Spinal cord (tissue), 9 donors: ENCODE measurements at regions not wholly inside any gene's neighbourhood (a gene's known extent, or its start where the extent isn't known, plus 50 kb on each side); places are given as distances from the start of the nearest gene placed in this dataset.

ENCODE experiments used
- DNase-seq, 6 donors: peaks; one replicate each; pipeline versions ENCODE4 v3.0.0 to v3.0.0-alpha.2; 2013 to 2015; ENCODE audit warnings: low spot score in 6 of 6, low read depth in 4 of 6
- H3K27ac ChIP-seq: one replicate; pipeline ENCODE4 v1.5.1; 2013; ENCODE audit warnings: low read depth, low read length, control low read depth
- H3K27me3 ChIP-seq: one replicate; pipeline ENCODE4 v1.6.1; 2013; ENCODE audit warnings: low read length; ENCODE audit not compliant: control insufficient read depth, insufficient read depth
- H3K36me3 ChIP-seq: one replicate; pipeline ENCODE4 v1.6.1; 2013; ENCODE audit warnings: low read length; ENCODE audit not compliant: control insufficient read depth, insufficient read depth
- H3K4me1 ChIP-seq: one replicate; pipeline ENCODE4 v1.6.1; 2013; ENCODE audit warnings: low read length; ENCODE audit not compliant: control insufficient read depth, insufficient read depth
- H3K4me3 ChIP-seq: one replicate; pipeline ENCODE4 v1.5.1; 2013; ENCODE audit warnings: low read depth, low read length, control low read depth
- H3K9me3 ChIP-seq: one replicate; pipeline ENCODE4 v1.6.1; 2013; ENCODE audit warnings: low read length; ENCODE audit not compliant: control insufficient read depth, insufficient read depth
- WGBS: methylation state at CpG from one replicate; pipeline ENCODE4 v1.1.5; 2013; ENCODE audit warnings: missing lambda C conversion rate; ENCODE audit not compliant: insufficient coverage; 5-methylcytosine and 5-hydroxymethylcytosine counted together
- donor health status: healthy.

GRCh38 chr10:2284071-2284470 lies 546.7 kb upstream of the ADARB2 start:
- Histone ChIP-seq H3K9me3 (no peaks in the 10 kb centered on the region), H3K4me1 (no peaks in the 10 kb centered on the region), H3K4me3 (no peak overlapping the region), H3K27ac (no peak overlapping the region), H3K36me3 (no peaks in the 10 kb centered on the region), H3K27me3 (no peaks in the 10 kb centered on the region)
- 80% methylated on average over 8 of the region's 12 CpGs for WGBS
- DNase-seq, result no peak

GRCh38 chr10:2282202-2282601 lies 544.9 kb upstream of the ADARB2 start:
- no CpG with 5 or more reads among the region's 7 CpGs for WGBS
- Histone ChIP-seq H3K27ac (no peak overlapping the region), H3K36me3 (no peaks in the 10 kb centered on the region), H3K9me3 (no peaks in the 10 kb centered on the region), H3K4me3 (no peak overlapping the region), H3K27me3 (no peaks in the 10 kb centered on the region), H3K4me1 (peaks cover 3% of the 10 kb centered on the region)
- peak in 1 of 6 donors; percentile 51 for DNase-seq

GRCh38 chr10:2280713-2281300 lies 543.5 kb upstream of the ADARB2 start:
- Histone ChIP-seq H3K9me3 (no peaks in the 10 kb centered on the region), H3K27me3 (no peaks in the 10 kb centered on the region), H3K4me3 (no peak overlapping the region), H3K27ac (no peak overlapping the region), H3K4me1 (peaks cover 8% of the 10 kb centered on the region), H3K36me3 (no peaks in the 10 kb centered on the region)
- peak in 1 of 6 donors; percentile 17 for DNase-seq
- 93% methylated on average over 2 of the region's 5 CpGs for WGBS

- Histone ChIP-seq H3K4me3 (no peak overlapping the region), H3K27me3 (no peaks in the 10 kb centered on the region), H3K9me3 (no peaks in the 10 kb centered on the region), H3K36me3 (no peaks in the 10 kb centered on the region), H3K27ac (no peak overlapping the region), H3K4me1 (peaks cover 8% of the 10 kb centered on the region)
- no peak for DNase-seq
- 83% methylated on average over 2 of the region's 4 CpGs for WGBS
These were observed 542.4 kb upstream of the ADARB2 start for GRCh38 chr10:2279711-2280110.

GRCh38 chr10:2278363-2278762 lies 541.0 kb upstream of the ADARB2 start:
- WGBS, result 41% methylated on average over 5 of the region's 11 CpGs
- no peak overlapping the region for H3K27ac ChIP-seq

GRCh38 chr10:2263561-2263960 lies 526.2 kb upstream of the ADARB2 start:
- Histone ChIP-seq H3K9me3 (peaks cover 4% of the 10 kb centered on the region), H3K36me3 (no peaks in the 10 kb centered on the region), H3K4me3 (no peak overlapping the region), H3K27me3 (no peaks in the 10 kb centered on the region), H3K27ac (no peak overlapping the region), H3K4me1 (no peaks in the 10 kb centered on the region)
- DNase-seq, result no peak

More at GRCh38 chr10:2278363-2278762, 541.0 kb upstream of the ADARB2 start:
- DNase-seq, result no peak
- Histone ChIP-seq H3K4me3 (no peak overlapping the region), H3K4me1 (peaks cover 8% of the 10 kb centered on the region), H3K9me3 (no peaks in the 10 kb centered on the region), H3K36me3 (no peaks in the 10 kb centered on the region), H3K27me3 (no peaks in the 10 kb centered on the region)

GRCh38 chr10:2262878-2263277 lies 525.6 kb upstream of the ADARB2 start:
- Histone ChIP-seq H3K36me3 (no peaks in the 10 kb centered on the region), H3K4me3 (no peak overlapping the region), H3K9me3 (peaks cover 4% of the 10 kb centered on the region), H3K27me3 (no peaks in the 10 kb centered on the region), H3K27ac (no peak overlapping the region), H3K4me1 (no peaks in the 10 kb centered on the region)
- DNase-seq, result no peak
- WGBS, result no CpG with 5 or more reads among the region's 4 CpGs

- no peak for DNase-seq
- H3K36me3 ChIP-seq, result no peaks in the 10 kb centered on the region
- H3K9me3 ChIP-seq, result peaks cover 4% of the 10 kb centered on the region
- WGBS, result no CpG with 5 or more reads among the region's 2 CpGs
- no peak overlapping the region for H3K4me3 ChIP-seq
- no peaks in the 10 kb centered on the region for H3K4me1 ChIP-seq
- H3K27ac ChIP-seq, result no peak overlapping the region
- H3K27me3 ChIP-seq, result no peaks in the 10 kb centered on the region
These were observed 525.0 kb upstream of the ADARB2 start for GRCh38 chr10:2262333-2262732.

- Histone ChIP-seq H3K4me1 (no peaks in the 10 kb centered on the region), H3K4me3 (no peak overlapping the region), H3K36me3 (no peaks in the 10 kb centered on the region), H3K9me3 (no peaks in the 10 kb centered on the region), H3K27ac (no peak overlapping the region), H3K27me3 (no peaks in the 10 kb centered on the region)
- no peak for DNase-seq
- 95% methylated on average over 7 of the region's 7 CpGs for WGBS
These were observed 518.9 kb upstream of the ADARB2 start for GRCh38 chr10:2256241-2256640.

- no peak overlapping the region for H3K4me3 ChIP-seq
These were observed 514.8 kb upstream of the ADARB2 start for GRCh38 chr10:2252096-2252495.

More at GRCh38 chr10:2252096-2252495, 514.8 kb upstream of the ADARB2 start:
- no peaks in the 10 kb centered on the region for H3K36me3 ChIP-seq
- no peaks in the 10 kb centered on the region for H3K27me3 ChIP-seq
- WGBS, result 44% methylated on average over 5 of the region's 6 CpGs
- no peaks in the 10 kb centered on the region for H3K4me1 ChIP-seq
- DNase-seq, result peak in 2 of 6 donors; percentile 44 to 66
- no peaks in the 10 kb centered on the region for H3K9me3 ChIP-seq
- no peak overlapping the region for H3K27ac ChIP-seq
